ENCODE measurements at regions not wholly inside any gene's neighbourhood (a gene's known extent, or its start where the extent isn't known, plus 50 kb on each side); places are given as distances from the start of the nearest gene placed in this dataset.

DNA sequence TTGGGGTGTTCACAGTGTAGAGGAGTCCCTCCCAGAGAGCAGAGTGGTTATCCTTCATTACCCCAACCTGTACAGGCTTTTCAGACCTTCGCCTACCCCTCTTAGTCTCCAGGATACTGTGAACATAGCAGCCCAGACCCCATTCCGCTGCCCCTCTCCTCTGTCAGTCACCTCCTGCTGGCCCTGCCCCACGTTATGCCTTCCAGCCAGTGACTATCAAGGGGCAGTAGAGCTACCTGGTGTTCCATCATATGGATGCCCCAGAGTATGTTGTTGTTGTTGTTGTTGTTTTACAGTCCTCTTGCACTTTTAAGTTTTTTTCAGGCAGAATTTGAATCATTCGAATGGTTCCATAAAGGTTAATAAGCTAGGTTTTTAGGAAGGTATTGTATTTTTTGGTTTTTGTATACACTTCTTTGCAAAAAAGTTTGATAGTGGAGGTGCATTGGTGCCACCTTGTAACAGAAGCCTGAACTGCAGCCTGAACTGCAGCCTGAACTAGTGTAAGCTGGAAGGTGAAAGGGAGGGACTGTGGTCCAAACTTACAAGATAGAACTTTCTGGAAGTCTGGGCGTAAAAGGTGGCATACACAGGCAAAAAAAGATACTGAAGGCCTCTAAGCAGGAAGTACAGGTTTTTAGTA, 101.4 kb upstream of the RAB40AL start:
- no peaks in the 10 kb centered on the region for H3K27me3 Mint-ChIP-seq (ENCODE audit: low read depth, poor library complexity)
- DNase-seq, result no peak
- H3K4me3 Mint-ChIP-seq, result no peak overlapping the region
- no peak overlapping the region for H3K27ac Mint-ChIP-seq
- TF ChIP-seq, protein P1, sequence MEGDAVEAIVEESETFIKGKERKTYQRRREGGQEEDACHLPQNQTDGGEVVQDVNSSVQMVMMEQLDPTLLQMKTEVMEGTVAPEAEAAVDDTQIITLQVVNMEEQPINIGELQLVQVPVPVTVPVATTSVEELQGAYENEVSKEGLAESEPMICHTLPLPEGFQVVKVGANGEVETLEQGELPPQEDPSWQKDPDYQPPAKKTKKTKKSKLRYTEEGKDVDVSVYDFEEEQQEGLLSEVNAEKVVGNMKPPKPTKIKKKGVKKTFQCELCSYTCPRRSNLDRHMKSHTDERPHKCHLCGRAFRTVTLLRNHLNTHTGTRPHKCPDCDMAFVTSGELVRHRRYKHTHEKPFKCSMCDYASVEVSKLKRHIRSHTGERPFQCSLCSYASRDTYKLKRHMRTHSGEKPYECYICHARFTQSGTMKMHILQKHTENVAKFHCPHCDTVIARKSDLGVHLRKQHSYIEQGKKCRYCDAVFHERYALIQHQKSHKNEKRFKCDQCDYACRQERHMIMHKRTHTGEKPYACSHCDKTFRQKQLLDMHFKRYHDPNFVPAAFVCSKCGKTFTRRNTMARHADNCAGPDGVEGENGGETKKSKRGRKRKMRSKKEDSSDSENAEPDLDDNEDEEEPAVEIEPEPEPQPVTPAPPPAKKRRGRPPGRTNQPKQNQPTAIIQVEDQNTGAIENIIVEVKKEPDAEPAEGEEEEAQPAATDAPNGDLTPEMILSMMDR (IDR thresholded peaks at IDR 0.05), result peak; percentile 33
- H3K9me3 Mint-ChIP-seq, result peaks cover 30% of the 10 kb centered on the region
- peaks cover 18% of the 10 kb centered on the region for H3K36me3 Mint-ChIP-seq (ENCODE audit: low read depth)
- no peaks in the 10 kb centered on the region for H3K4me1 Mint-ChIP-seq

DNA sequence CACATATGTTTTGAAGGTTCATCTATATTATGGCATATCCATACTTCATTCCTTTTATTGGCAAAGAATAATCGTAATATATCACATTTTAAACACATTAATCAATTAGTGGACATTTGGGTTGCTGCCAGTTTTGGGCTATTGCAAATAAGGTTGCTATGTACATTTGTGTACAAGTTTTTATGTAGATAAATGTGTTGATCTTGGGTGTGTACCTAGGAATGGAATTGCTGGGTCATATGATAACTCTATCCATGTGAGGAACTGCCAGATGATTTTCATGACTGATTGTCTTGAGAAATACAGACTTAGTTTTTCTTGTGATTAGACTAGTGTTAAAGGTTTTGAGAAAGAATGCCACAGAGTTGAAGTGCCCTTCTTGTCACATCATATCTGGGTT, 99.2 kb upstream of the RAB40AL start:
- DNase-seq, result no peak
- Mint-ChIP-seq H3K4me1 (no peaks in the 10 kb centered on the region), H3K27me3 (ENCODE audit: low read depth, poor library complexity) (no peaks in the 10 kb centered on the region), H3K36me3 (ENCODE audit: low read depth) (peaks cover 9% of the 10 kb centered on the region), H3K9me3 (peaks cover 19% of the 10 kb centered on the region), H3K27ac (no peak overlapping the region), H3K4me3 (no peak overlapping the region)
- TF ChIP-seq, protein P1 (IDR thresholded peaks at IDR 0.05), result no peak

GRCh38 chrX:102840871-102841705, 96.0 kb upstream of the RAB40AL start:
- no peak overlapping the region for H3K4me3 Mint-ChIP-seq
- TF ChIP-seq, protein P1 (IDR thresholded peaks at IDR 0.05), result no peak
- no peak overlapping the region for H3K27ac Mint-ChIP-seq
- peaks cover 12% of the 10 kb centered on the region for H3K9me3 Mint-ChIP-seq
- no peaks in the 10 kb centered on the region for H3K27me3 Mint-ChIP-seq (ENCODE audit: low read depth, poor library complexity)
- DNase-seq, result no peak
- H3K36me3 Mint-ChIP-seq (ENCODE audit: low read depth), result peaks cover 14% of the 10 kb centered on the region
- H3K4me1 Mint-ChIP-seq, result no peaks in the 10 kb centered on the region

GRCh38 chrX:102841706-102842003, 95.4 kb upstream of the RAB40AL start:
- TF ChIP-seq, protein P1 (IDR thresholded peaks at IDR 0.05), result no peak
- H3K9me3 Mint-ChIP-seq, result peaks cover 12% of the 10 kb centered on the region
- peaks cover 14% of the 10 kb centered on the region for H3K36me3 Mint-ChIP-seq (ENCODE audit: low read depth)
- H3K4me1 Mint-ChIP-seq, result no peaks in the 10 kb centered on the region
- H3K27ac Mint-ChIP-seq, result no peak overlapping the region
- H3K27me3 Mint-ChIP-seq (ENCODE audit: low read depth, poor library complexity), result no peaks in the 10 kb centered on the region
- H3K4me3 Mint-ChIP-seq, result no peak overlapping the region
- no peak for DNase-seq

DNA sequence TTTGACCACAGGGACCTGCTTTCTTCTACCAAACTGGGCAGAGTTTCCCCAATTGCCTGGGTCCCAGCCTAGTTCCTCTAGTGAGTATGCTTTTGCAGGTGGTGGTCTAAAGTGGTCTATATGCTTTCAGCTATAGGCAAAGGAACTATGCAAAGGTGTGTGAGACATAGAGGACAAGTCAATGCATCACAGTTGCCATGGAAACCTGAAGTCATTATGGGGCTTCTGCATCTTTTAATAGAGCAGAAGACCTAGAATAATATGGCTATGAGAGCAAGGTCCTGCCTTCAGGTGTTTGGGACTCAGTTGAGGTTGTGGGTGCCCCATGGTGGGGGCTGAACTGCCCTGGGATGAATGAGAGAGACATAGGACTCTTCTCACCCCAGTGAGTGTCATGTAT, 92.1 kb upstream of the RAB40AL start:
- H3K4me1 Mint-ChIP-seq, result no peaks in the 10 kb centered on the region
- TF ChIP-seq, protein P1 (IDR thresholded peaks at IDR 0.05), result no peak
- H3K9me3 Mint-ChIP-seq, result peaks cover 4% of the 10 kb centered on the region
- peaks cover 23% of the 10 kb centered on the region for H3K36me3 Mint-ChIP-seq (ENCODE audit: low read depth)
- H3K4me3 Mint-ChIP-seq, result no peak overlapping the region
- DNase-seq, result no peak
- H3K27ac Mint-ChIP-seq, result no peak overlapping the region
- H3K27me3 Mint-ChIP-seq (ENCODE audit: low read depth, poor library complexity), result no peaks in the 10 kb centered on the region
